Tibial artery (tissue), 4 donors: ENCODE measurements at regions not wholly inside any gene's neighbourhood (a gene's known extent, or its start where the extent isn't known, plus 50 kb on each side); places are given as distances from the start of the nearest gene placed in this dataset.
A peak's percentile ranks its signal among the peaks of the same experiment; 100 is the strongest.

ENCODE experiments used
- DNase-seq, 2 donors: peaks; one replicate each; pipeline ENCODE4 v3.0.0-alpha.2; 2019
- H3K27ac ChIP-seq, 2 donors: fragments of 200-600 bp; sonication (generic) in 1 of 2; 1 replicate in 1 of 2; 2 replicates in 1 of 2; pipeline ENCODE4 v1.5.1; 2018 to 2019; ENCODE audit warnings: mild to moderate bottlenecking in 1 of 2
- H3K27me3 ChIP-seq, 2 donors: fragments of 200-600 bp; sonication (generic) in 1 of 2; one replicate each; pipeline versions ENCODE4 v1.5.1 to v1.6.0; 2016 to 2019
- H3K36me3 ChIP-seq, 3 donors: fragments of 200-600 bp; sonication (generic) in 2 of 3; one replicate each; pipeline ENCODE4 v1.5.1; 2016 to 2019; ENCODE audit warnings: mild to moderate bottlenecking in 2 of 3
- H3K4me1 ChIP-seq, 4 donors: fragments of 200-600 bp; sonication (generic) in 2 of 4; 1 replicate in 3 of 4; 2 replicates in 1 of 4; pipeline ENCODE4 v1.5.1; 2016 to 2019
- H3K4me3 ChIP-seq, 2 donors: fragments of 200-600 bp; sonication (generic) in 1 of 2; 1 replicate in 1 of 2; 2 replicates in 1 of 2; pipeline ENCODE4 v1.5.1; 2018 to 2019; ENCODE audit warnings: mild to moderate bottlenecking in 2 of 2
- H3K9me3 ChIP-seq, 3 donors: fragments of 200-600 bp; sonication (generic) in 1 of 3; one replicate each; pipeline ENCODE4 v1.5.1; 2016 to 2019
- CTCF ChIP-seq, 2 experiments: fragments of 200-600 bp in 1 of 2; fragments of 450-650 bp in 1 of 2; IDR thresholded peaks; one replicate each; pipeline ENCODE4 v1.5.1; 2017 to 2019; ENCODE audit warnings: antibody characterized with exemption in 2 of 2, mild to moderate bottlenecking in 1 of 2, moderate library complexity in 1 of 2
- intact Hi-C: fragments of 100-400 bp; cut with DNase I; formaldehyde crosslinking; loops from one replicate; pipeline ENCODE4 v1.15.0; 2023; ENCODE audit warnings: low total_unique reads

- intact Hi-C loops = no loop called here
These were observed 70.3 kb upstream of the GPC1 start for GRCh38 chr2:240364961-240365775.

GRCh38 chr2:240365971-240366471, 69.4 kb upstream of the GPC1 start:
- Histone ChIP-seq H3K4me1 (peaks cover 3 to 65% (median 45%) of the 10 kb centered on the region in 4 donors), H3K27ac (peak overlapping the region in 1 of 2 donors; percentile 10), H3K36me3 (no peaks in the 10 kb centered on the region), H3K27me3 (no peaks in the 10 kb centered on the region), H3K4me3 (no peak overlapping the region), H3K9me3 (peaks cover 0 to 8% (median 1%) of the 10 kb centered on the region in 3 donors)
- intact Hi-C loops = no loop called here
- TF ChIP-seq CTCF (IDR thresholded peaks at IDR 0.05) = no peak
- no peak for DNase-seq

More at GRCh38 chr2:240364961-240365775, 70.3 kb upstream of the GPC1 start:
- H3K4me3 ChIP-seq = no peak overlapping the region
- peak overlapping the region in 1 of 2 donors; percentile 10 for H3K27ac ChIP-seq
- peaks cover under 1 to 56% (median 39%) of the 10 kb centered on the region in 4 donors for H3K4me1 ChIP-seq
- H3K27me3 ChIP-seq = no peaks in the 10 kb centered on the region
- no peak for TF ChIP-seq CTCF (IDR thresholded peaks at IDR 0.05)
- DNase-seq = no peak
- H3K9me3 ChIP-seq = peaks cover 5 to 17% (median 10%) of the 10 kb centered on the region in 3 donors
- no peaks in the 10 kb centered on the region for H3K36me3 ChIP-seq

GRCh38 chr2:240366901-240367300, 68.6 kb upstream of the GPC1 start:
- H3K9me3 ChIP-seq = no peaks in the 10 kb centered on the region
- intact Hi-C loops = no loop called here
- DNase-seq = no peak
- H3K4me3 ChIP-seq = no peak overlapping the region
- no peak for TF ChIP-seq CTCF (IDR thresholded peaks at IDR 0.05)
- H3K27ac ChIP-seq = no peak overlapping the region
- no peaks in the 10 kb centered on the region for H3K27me3 ChIP-seq
- peaks cover 3 to 70% (median 48%) of the 10 kb centered on the region in 4 donors for H3K4me1 ChIP-seq
- no peaks in the 10 kb centered on the region for H3K36me3 ChIP-seq

- intact Hi-C loops = no loop called here
- Histone ChIP-seq H3K27me3 (no peaks in the 10 kb centered on the region), H3K4me3 (no peak overlapping the region), H3K36me3 (no peaks in the 10 kb centered on the region), H3K4me1 (peaks cover 3 to 72% (median 49%) of the 10 kb centered on the region in 4 donors), H3K9me3 (no peaks in the 10 kb centered on the region), H3K27ac (peak overlapping the region in 1 of 2 donors; percentile 81)
- no peak for DNase-seq
- no peak for TF ChIP-seq CTCF (IDR thresholded peaks at IDR 0.05)
These were observed 67.7 kb upstream of the GPC1 start for GRCh38 chr2:240367721-240368120.

GRCh38 chr2:240368781-240369331, 66.6 kb upstream of the GPC1 start:
- no peak for DNase-seq
- intact Hi-C loops = no loop called here
- Histone ChIP-seq H3K4me1 (peaks cover 6 to 71% (median 48%) of the 10 kb centered on the region in 4 donors), H3K36me3 (no peaks in the 10 kb centered on the region), H3K27me3 (no peaks in the 10 kb centered on the region), H3K4me3 (no peak overlapping the region), H3K27ac (peak overlapping the region; percentile 81 to 83), H3K9me3 (no peaks in the 10 kb centered on the region)
- no peak for TF ChIP-seq CTCF (IDR thresholded peaks at IDR 0.05)
